GM23338 (cell line): ENCODE measurements at regions not wholly inside any gene's neighbourhood (a gene's known extent, or its start where the extent isn't known, plus 50 kb on each side); places are given as distances from the start of the nearest gene placed in this dataset.

Experiments
- ATAC-seq: fragments of 200-7000 bp; cut with Tn5 transposase; 3 replicates; pipeline ENCODE4 v1.9.1; 2020
- DNase-seq: peaks from one replicate; pipeline ENCODE4 v3.0.0-alpha.2; 2015; ENCODE audit warnings: low spot score
- H2AFZ ChIP-seq: fragments of 200-600 bp; sonication (generic); 2 replicates; pipeline ENCODE4 v1.8.0; 2016; ENCODE audit warnings: antibody characterized with exemption, mild to moderate bottlenecking, moderate library complexity
- H3F3A ChIP-seq: fragments of 200-600 bp; sonication (generic); replicated peaks from 2 replicates; pipeline ENCODE4 v1.8.0; 2017; ENCODE audit warnings: antibody characterized with exemption, mixed run types, low read depth
- H3K27ac ChIP-seq: fragments of 200-600 bp; sonication (generic); 2 replicates; pipeline ENCODE4 v1.6.1; 2016; ENCODE audit warnings: low read depth
- H3K27me3 ChIP-seq: fragments of 200-600 bp; sonication (generic); 2 replicates; pipeline ENCODE4 v1.8.0; 2016; ENCODE audit warnings: mild to moderate bottlenecking, mixed run types, moderate library complexity; ENCODE audit not compliant: insufficient read depth
- H3K36me3 ChIP-seq: fragments of 200-600 bp; sonication (generic); 2 replicates; pipeline ENCODE4 v1.8.0; 2016; ENCODE audit warnings: mild to moderate bottlenecking; ENCODE audit not compliant: insufficient read depth
- H3K4me1 ChIP-seq: fragments of 200-600 bp; sonication (generic); 2 replicates; pipeline ENCODE4 v1.8.0; 2016; ENCODE audit warnings: mild to moderate bottlenecking, moderate library complexity; ENCODE audit not compliant: insufficient read depth
- H3K4me2 ChIP-seq: fragments of 200-600 bp; sonication (generic); 2 replicates; pipeline ENCODE4 v1.7.1; 2017; ENCODE audit warnings: mixed run types
- H3K4me3 ChIP-seq: fragments of 200-600 bp; sonication (generic); 2 replicates; pipeline ENCODE4 v1.6.1; 2016; ENCODE audit warnings: mixed run types
- H3K79me2 ChIP-seq: fragments of 200-600 bp; sonication (generic); replicated peaks from 2 replicates; pipeline ENCODE4 v1.8.0; 2017; ENCODE audit warnings: mild to moderate bottlenecking; ENCODE audit not compliant: insufficient read depth
- H3K9me2 ChIP-seq: fragments of 200-600 bp; sonication (generic); 2 replicates; pipeline ENCODE4 v1.8.0; 2017; ENCODE audit not compliant: insufficient read depth
- H4K20me1 ChIP-seq: fragments of 200-600 bp; sonication (generic); replicated peaks from 2 replicates; pipeline ENCODE4 v1.8.0; 2017; ENCODE audit warnings: mild to moderate bottlenecking; ENCODE audit not compliant: insufficient read depth
- H3K27ac Mint-ChIP-seq: 2 replicates; pipeline ENCODE4 v1.8.0; 2020; ENCODE audit warnings: inconsistent platforms, mild to moderate bottlenecking, moderate library complexity, mixed read lengths
- H3K27me3 Mint-ChIP-seq: 3 replicates; pipeline ENCODE4 v1.8.0; 2022; ENCODE audit warnings: low read depth, mild to moderate bottlenecking, moderate library complexity, mixed read lengths, inconsistent platforms; ENCODE audit not compliant: insufficient read depth, poor library complexity
- H3K36me3 Mint-ChIP-seq: 3 replicates; pipeline ENCODE4 v1.8.0; 2021; ENCODE audit warnings: low read depth, mild to moderate bottlenecking, inconsistent platforms, moderate library complexity, mixed read lengths
- H3K4me1 Mint-ChIP-seq: 3 replicates; pipeline ENCODE4 v1.8.0; 2020; ENCODE audit warnings: mild to moderate bottlenecking, inconsistent platforms, mixed read lengths
- H3K4me3 Mint-ChIP-seq: 3 replicates; pipeline ENCODE4 v1.8.0; 2021; ENCODE audit warnings: moderate library complexity, mild to moderate bottlenecking, inconsistent platforms, mixed read lengths
- H3K9me3 Mint-ChIP-seq: 3 replicates; pipeline ENCODE4 v1.8.0; 2020; ENCODE audit warnings: moderate library complexity, mild to moderate bottlenecking, inconsistent platforms, mixed read lengths
- CREB1 ChIP-seq: fragments of 250-450 bp; sonication (Bioruptor Pico); IDR thresholded peaks from 2 replicates; pipeline ENCODE4 v1.5.0; 2020; ENCODE audit warnings: low read depth, mild to moderate bottlenecking, moderate library complexity
- CTCF ChIP-seq, 2 experiments: fragments of 200-600 bp in 1 of 2; sonication (generic) in 1 of 2; conservative IDR thresholded peaks; 2 replicates each; pipeline versions ENCODE4 v1.5.1 to v1.6.1; 2016 to 2017; ENCODE audit warnings: antibody characterized with exemption in 2 of 2, low read depth in 2 of 2, mild to moderate bottlenecking in 2 of 2, moderate library complexity in 1 of 2
- ETS1 ChIP-seq: IDR thresholded peaks from 2 replicates; pipeline ENCODE4 v1.6.1; 2016; ENCODE audit warnings: antibody characterized with exemption
- EZH2 ChIP-seq: fragments of 200-600 bp; sonication (generic); IDR thresholded peaks from one replicate; pipeline ENCODE4 v1.8.0; 2017; ENCODE audit warnings: antibody characterized with exemption, mild to moderate bottlenecking, low read depth; ENCODE audit not compliant: unreplicated experiment
- EZH2phosphoT487 ChIP-seq: fragments of 200-600 bp; sonication (generic); IDR thresholded peaks from one replicate; pipeline ENCODE4 v1.8.1; 2018; ENCODE audit warnings: antibody characterized with exemption; ENCODE audit not compliant: unreplicated experiment
- JUNB ChIP-seq: IDR thresholded peaks from one replicate; pipeline ENCODE4 v1.6.1; 2016; ENCODE audit warnings: antibody characterized with exemption; ENCODE audit not compliant: unreplicated experiment
- NANOG ChIP-seq: IDR thresholded peaks from 2 replicates; pipeline ENCODE4 v1.6.1; 2016; ENCODE audit warnings: antibody characterized with exemption, borderline replicate concordance
- POLR2AphosphoS5 ChIP-seq: IDR thresholded peaks from 2 replicates; pipeline ENCODE4 v1.6.1; 2016; ENCODE audit warnings: antibody characterized with exemption, low read depth
- REST ChIP-seq: IDR thresholded peaks from one replicate; pipeline ENCODE4 v1.6.1; 2018; ENCODE audit warnings: antibody characterized with exemption; ENCODE audit not compliant: unreplicated experiment
- STAT1 ChIP-seq: IDR thresholded peaks from one replicate; pipeline ENCODE4 v1.6.1; 2016; ENCODE audit warnings: antibody characterized with exemption; ENCODE audit not compliant: unreplicated experiment
- ZNF114 ChIP-seq: fragments of 250-450 bp; sonication (Bioruptor Pico); IDR thresholded peaks from 2 replicates; pipeline ENCODE4 v1.5.0; 2020; ENCODE audit warnings: mild to moderate bottlenecking, moderate library complexity
- ZNF331 ChIP-seq: fragments of 250-450 bp; sonication (Bioruptor Pico); IDR thresholded peaks from 2 replicates; pipeline ENCODE4 v1.5.0; 2020; ENCODE audit warnings: low read depth, mild to moderate bottlenecking, moderate library complexity
- ZNF462 ChIP-seq: fragments of 250-450 bp; sonication (Bioruptor Pico); IDR thresholded peaks from 2 replicates; pipeline ENCODE4 v1.5.0; 2020; ENCODE audit warnings: mild to moderate bottlenecking, moderate library complexity

GRCh38 chr2:59590798-59591197 is 962.7 kb downstream of the BCL11A start:
- Histone ChIP-seq H3K4me2 (no peak overlapping the region), H3K4me1 (no peaks in the 10 kb centered on the region), H3K79me2 (no peaks in the 10 kb centered on the region), H3K9me2 (0 out of 2 replicates have a peak, but pooled peaks cover 4% of the 10 kb centered on the region), H2AFZ (no peak overlapping the region), H3F3A (no peaks in the 10 kb centered on the region), H3K27me3 (no peaks in the 10 kb centered on the region), H3K4me3 (no peak overlapping the region), H4K20me1 (no peaks in the 10 kb centered on the region; the same call in 1 of the 2 replicates), H3K36me3 (no peaks in the 10 kb centered on the region), H3K27ac (no peak overlapping the region)
- Mint-ChIP-seq H3K27me3 (no peaks in the 10 kb centered on the region), H3K4me1 (peaks cover 3% of the 10 kb centered on the region; the same call in 2 of the 3 replicates), H3K27ac (no peak overlapping the region), H3K4me3 (no peak overlapping the region), H3K9me3 (no peaks in the 10 kb centered on the region), H3K36me3 (no peaks in the 10 kb centered on the region)
- no peak for TF ChIP-seq EZH2phosphoT487
- TF ChIP-seq ZNF462 (CRISPR knock-in tag) = no peak
- TF ChIP-seq STAT1 = no peak
- no peak for TF ChIP-seq EZH2
- no peak for TF ChIP-seq CTCF (conservative IDR thresholded peaks at IDR 0.05; ENCODE audit: low read depth in 2 of 2)
- TF ChIP-seq NANOG = no peak
- TF ChIP-seq CREB1 (CRISPR knock-in tag) = no peak
- no peak for TF ChIP-seq ZNF114 (CRISPR knock-in tag)
- TF ChIP-seq JUNB = no peak
- TF ChIP-seq ETS1 = no peak
- no peak for TF ChIP-seq POLR2AphosphoS5
- TF ChIP-seq REST = no peak
- TF ChIP-seq ZNF331 = no peak
- DNase-seq (no peak), ATAC-seq (no peak)
